GM19467 (cell line): ENCODE measurements at regions not wholly inside any gene's neighbourhood (a gene's known extent, or its start where the extent isn't known, plus 50 kb on each side); places are given as distances from the start of the nearest gene placed in this dataset.
"Not testable (repeated sequence)": the region's sequence is repeated elsewhere in the genome, so short reads cannot be mapped to it uniquely, and the experiment has no call there.

Source experiments
- ATAC-seq: cut with Tn5 transposase; IDR thresholded peaks from one replicate; pipeline ENCODE4 v1.9.1; 2021; ENCODE audit warnings: mild to moderate bottlenecking, moderate library complexity; ENCODE audit not compliant: unreplicated experiment

- no peak for ATAC-seq
These were observed 232.7 kb downstream of the IGSF11 start for GRCh38 chr3:118801899-118802298.

GRCh38 chr3:118802325-118803095, 232.1 kb downstream of the IGSF11 start:
- ATAC-seq = no peak

GRCh38 chr3:118803096-118803476, 231.6 kb downstream of the IGSF11 start:
- ATAC-seq = no peak

GRCh38 chr3:118805007-118805406, 229.6 kb downstream of the IGSF11 start:
- no peak for ATAC-seq

GRCh38 chr3:118806423-118806822, 228.2 kb downstream of the IGSF11 start:
- ATAC-seq = no peak

GRCh38 chr3:118807349-118807748, 227.3 kb downstream of the IGSF11 start:
- not testable (repeated sequence) for ATAC-seq

- ATAC-seq = no peak
These were observed 225.9 kb downstream of the IGSF11 start for GRCh38 chr3:118808723-118809122.

- no peak for ATAC-seq
These were observed 224.7 kb downstream of the IGSF11 start for GRCh38 chr3:118809696-118810498.

- no peak for ATAC-seq
These were observed 224.1 kb downstream of the IGSF11 start for GRCh38 chr3:118810499-118811035.

GRCh38 chr3:118811236-118811732, 223.4 kb downstream of the IGSF11 start:
- no peak for ATAC-seq

- ATAC-seq = no peak
These were observed 221.2 kb downstream of the IGSF11 start for GRCh38 chr3:118813472-118813871.

- ATAC-seq = peak; percentile 60
These were observed 216.9 kb downstream of the IGSF11 start for GRCh38 chr3:118817748-118818165.

- no peak for ATAC-seq
These were observed 216.3 kb downstream of the IGSF11 start for GRCh38 chr3:118818386-118818785.

GRCh38 chr3:118823626-118824025, 211.0 kb downstream of the IGSF11 start:
- ATAC-seq = no peak

- ATAC-seq = no peak
These were observed 207.2 kb downstream of the IGSF11 start for GRCh38 chr3:118827446-118827845.

- ATAC-seq = no peak
These were observed 206.3 kb downstream of the IGSF11 start for GRCh38 chr3:118828351-118828750.

- ATAC-seq = no peak
These were observed 201.6 kb downstream of the IGSF11 start for GRCh38 chr3:118833075-118833474.

- no peak for ATAC-seq
These were observed 195.8 kb downstream of the IGSF11 start for GRCh38 chr3:118838871-118839270.

GRCh38 chr3:118842147-118842863, 192.3 kb downstream of the IGSF11 start:
- ATAC-seq = no peak

GRCh38 chr3:118846176-118846575, 188.5 kb downstream of the IGSF11 start:
- no peak for ATAC-seq
